WTC11 (cell line): ENCODE measurements at regions not wholly inside any gene's neighbourhood (a gene's known extent, or its start where the extent isn't known, plus 50 kb on each side); places are given as distances from the start of the nearest gene placed in this dataset.

Source experiments
- ATAC-seq: fragments of 200-7000 bp; cut with Tn5 transposase; 2 replicates; pipeline ENCODE4 v1.10.0; 2021; ENCODE audit warnings: mild to moderate bottlenecking, moderate library complexity
- CTCF ChIA-PET: fragments of 300-600 bp; sonication (Branson Sonifier 250); formaldehyde crosslinking; loops from one replicate; lab custom pipeline; 2021; ENCODE audit warnings: antibody characterized with exemption; lab: Charles Lee
- POLR2A ChIA-PET: fragments of 350-600 bp; sonication (Branson Sonifier 250); formaldehyde crosslinking; loops from one replicate; lab custom pipeline; 2021; ENCODE audit warnings: antibody characterized with exemption; lab: Charles Lee
- DNase-seq: peaks from one replicate; pipeline ENCODE4 v3.0.0; 2021; ENCODE audit warnings: low spot score
- H3K27ac Mint-ChIP-seq: 2 replicates; pipeline ENCODE4 v1.8.0; 2021; ENCODE audit warnings: mixed read lengths
- H3K27me3 Mint-ChIP-seq: 2 replicates; pipeline ENCODE4 v1.8.0; 2021; ENCODE audit warnings: low read depth, mild to moderate bottlenecking, moderate library complexity, mixed read lengths
- H3K36me3 Mint-ChIP-seq: 2 replicates; pipeline ENCODE4 v1.8.0; 2021; ENCODE audit warnings: mixed read lengths
- H3K4me1 Mint-ChIP-seq: 2 replicates; pipeline ENCODE4 v1.8.0; 2022; ENCODE audit warnings: mixed read lengths
- H3K4me3 Mint-ChIP-seq: 2 replicates; pipeline ENCODE4 v1.8.0; 2021; ENCODE audit warnings: mild to moderate bottlenecking, moderate library complexity, mixed read lengths
- H3K9me3 Mint-ChIP-seq: 2 replicates; pipeline ENCODE4 v1.8.0; 2021; ENCODE audit warnings: mixed read lengths
- ATF6 ChIP-seq: sonication (generic); formaldehyde crosslinking; IDR thresholded peaks from 2 replicates; pipeline ENCODE4 v1.8.1; 2023; ENCODE audit warnings: mild to moderate bottlenecking, missing genetic modification reagents
- CDX4 ChIP-seq: fragments of 250-450 bp; sonication (Bioruptor Pico); IDR thresholded peaks from 2 replicates; pipeline ENCODE4 v1.9.0; 2021; ENCODE audit warnings: moderate library complexity, mild to moderate bottlenecking, inconsistent platforms, borderline replicate concordance
- CREM ChIP-seq: sonication (generic); formaldehyde crosslinking; IDR thresholded peaks from 2 replicates; pipeline ENCODE4 v1.8.1; 2022; ENCODE audit warnings: mild to moderate bottlenecking, missing genetic modification reagents, moderate library complexity
- E2F1 ChIP-seq: sonication (generic); formaldehyde crosslinking; IDR thresholded peaks from 2 replicates; pipeline ENCODE4 v1.8.0; 2022; ENCODE audit warnings: mild to moderate bottlenecking, missing genetic modification reagents
- E2F4 ChIP-seq: sonication (generic); formaldehyde crosslinking; IDR thresholded peaks from 2 replicates; pipeline ENCODE4 v1.8.1; 2022; ENCODE audit warnings: low read depth, mild to moderate bottlenecking, moderate library complexity, missing genetic modification reagents, borderline replicate concordance
- ERG ChIP-seq: fragments of 250-450 bp; sonication (Bioruptor Pico); IDR thresholded peaks from 2 replicates; pipeline ENCODE4 v1.8.0; 2021; ENCODE audit warnings: mild to moderate bottlenecking
- IRF1 ChIP-seq: sonication (generic); formaldehyde crosslinking; IDR thresholded peaks from 2 replicates; pipeline ENCODE4 v1.8.0; 2023; ENCODE audit warnings: missing genetic modification reagents
- JAZF1 ChIP-seq: fragments of 250-450 bp; sonication (Bioruptor Pico); IDR thresholded peaks from 2 replicates; pipeline ENCODE4 v1.9.0; 2021; ENCODE audit warnings: moderate library complexity, mild to moderate bottlenecking, inconsistent platforms
- JUN ChIP-seq: sonication (generic); formaldehyde crosslinking; IDR thresholded peaks from 2 replicates; pipeline ENCODE4 v1.8.0; 2023; ENCODE audit warnings: mild to moderate bottlenecking, missing genetic modification reagents
- KAT7 ChIP-seq: sonication (generic); formaldehyde crosslinking; IDR thresholded peaks from 2 replicates; pipeline ENCODE4 v1.8.1; 2023; ENCODE audit warnings: missing genetic modification reagents, mild to moderate bottlenecking, borderline replicate concordance
- NFYB ChIP-seq: sonication (generic); formaldehyde crosslinking; conservative IDR thresholded peaks from 2 replicates; pipeline ENCODE4 v1.8.0; 2022; ENCODE audit warnings: low read depth, missing genetic modification reagents
- PRRX2 ChIP-seq: fragments of 250-450 bp; sonication (Bioruptor Pico); IDR thresholded peaks from 2 replicates; pipeline ENCODE4 v1.8.0; 2021; ENCODE audit warnings: mild to moderate bottlenecking
- RELA ChIP-seq: sonication (generic); formaldehyde crosslinking; IDR thresholded peaks from 2 replicates; pipeline ENCODE4 v1.8.1; 2022; ENCODE audit warnings: missing genetic modification reagents, mild to moderate bottlenecking, borderline replicate concordance
- TCF7 ChIP-seq: sonication (generic); formaldehyde crosslinking; IDR thresholded peaks from 2 replicates; pipeline ENCODE4 v1.8.0; 2022; ENCODE audit warnings: mild to moderate bottlenecking, low read depth, missing genetic modification reagents, moderate library complexity
- USF2 ChIP-seq: sonication (generic); formaldehyde crosslinking; IDR thresholded peaks from 2 replicates; pipeline ENCODE4 v1.8.1; 2023; ENCODE audit warnings: mild to moderate bottlenecking, missing genetic modification reagents, moderate library complexity
- ZMAT4 ChIP-seq: fragments of 250-450 bp; sonication (Bioruptor Pico); IDR thresholded peaks from 2 replicates; pipeline ENCODE4 v1.9.0; 2021; ENCODE audit warnings: mild to moderate bottlenecking
- ZNF121 ChIP-seq: sonication (generic); formaldehyde crosslinking; IDR thresholded peaks from 2 replicates; pipeline ENCODE4 v1.8.0; 2023; ENCODE audit warnings: missing genetic modification reagents
- ZNF138 ChIP-seq: sonication (generic); formaldehyde crosslinking; conservative IDR thresholded peaks from 2 replicates; pipeline ENCODE4 v1.8.1; 2022; ENCODE audit warnings: mild to moderate bottlenecking, moderate library complexity, missing genetic modification reagents
- ZNF232 ChIP-seq: sonication (generic); formaldehyde crosslinking; IDR thresholded peaks from 2 replicates; pipeline ENCODE4 v1.8.0; 2022; ENCODE audit warnings: mild to moderate bottlenecking, missing genetic modification reagents
- ZNF416 ChIP-seq: fragments of 250-450 bp; sonication (Bioruptor Pico); IDR thresholded peaks from 2 replicates; pipeline ENCODE4 v1.9.0; 2021; ENCODE audit warnings: mild to moderate bottlenecking, inconsistent platforms

- Mint-ChIP-seq H3K4me1 (peaks cover 54% of the 10 kb centered on the region), H3K9me3 (no peaks in the 10 kb centered on the region), H3K27ac (no peak overlapping the region), H3K4me3 (no peak overlapping the region), H3K36me3 (no peaks in the 10 kb centered on the region), H3K27me3 (peaks cover 16% of the 10 kb centered on the region)
- no peak for TF ChIP-seq JUN (CRISPR knock-in tag)
- no peak for TF ChIP-seq IRF1
- TF ChIP-seq JAZF1 (CRISPR knock-in tag) = no peak
- no peak for TF ChIP-seq KAT7 (CRISPR knock-in tag)
- TF ChIP-seq ZNF121 (CRISPR knock-in tag) = no peak
- no peak for TF ChIP-seq ZMAT4
- no peak for TF ChIP-seq E2F1 (CRISPR knock-in tag)
- TF ChIP-seq ZNF138 (CRISPR knock-in tag) = no peak
- TF ChIP-seq ERG (CRISPR knock-in tag) = no peak
- POLR2A ChIA-PET = no interaction called here
- ATAC-seq (peak; percentile 47; the same call in 1 of the 2 replicates), DNase-seq (peak; percentile 45)
- CTCF ChIA-PET = interaction anchor here (0.7 kb wide), 1 partner anchor 10 kb away, joined by 3 read pairs; no protein-coding TSS in a partner anchor
Observed at GRCh38 chr5:124572971-124573370, 173.5 kb downstream of the ZNF608 start.

GRCh38 chr5:124570285-124571035 lies 176.0 kb downstream of the ZNF608 start:
- H3K36me3 Mint-ChIP-seq = no peaks in the 10 kb centered on the region
- H3K27ac Mint-ChIP-seq = no peak overlapping the region
- DNase-seq (no peak), ATAC-seq (no peak)
- H3K27me3 Mint-ChIP-seq = no peaks in the 10 kb centered on the region
- POLR2A ChIA-PET = no interaction called here
- H3K4me1 Mint-ChIP-seq = peaks cover 33% of the 10 kb centered on the region
- TF ChIP-seq USF2 (no peak), NFYB (CRISPR knock-in tag) (no peak), E2F4 (no peak), CREM (no peak), KAT7 (CRISPR knock-in tag) (no peak), TCF7 (CRISPR knock-in tag) (no peak), RELA (CRISPR knock-in tag) (no peak), ATF6 (CRISPR knock-in tag) (no peak), PRRX2 (no peak), CDX4 (CRISPR knock-in tag) (no peak), ZNF416 (CRISPR knock-in tag) (no peak), ZNF232 (no peak)
- TF ChIP-seq, all 79 proteins: peak for 0
- Mint-ChIP-seq H3K4me3 (no peak overlapping the region), H3K9me3 (peaks cover 4% of the 10 kb centered on the region)
- CTCF ChIA-PET = no interaction called here
